CD14-positive monocyte (primary cell): ENCODE measurements at regions not wholly inside any gene's neighbourhood (a gene's known extent, or its start where the extent isn't known, plus 50 kb on each side); places are given as distances from the start of the nearest gene placed in this dataset.

Source experiments
- DNase-seq, 3 donors: peaks; one replicate each; pipeline ENCODE4 v3.0.0-alpha.2; 2011 to 2022
- H2AFZ ChIP-seq: 2 replicates; pipeline ENCODE4 v1.6.0; 2012; ENCODE audit warnings: mild to moderate bottlenecking, low read depth, low read length, inconsistent platforms; ENCODE audit not compliant: insufficient read depth, poor library complexity, severe bottlenecking
- H3K27ac ChIP-seq, 2 donors: 1 replicate in 1 of 2; 2 replicates in 1 of 2; pipeline ENCODE4 v1.5.1; 2012 to 2013; ENCODE audit warnings: low read length in 2 of 2, control low read depth in 1 of 2, inconsistent platforms in 1 of 2, low read depth in 1 of 2, mild to moderate bottlenecking in 1 of 2
- H3K27me3 ChIP-seq, 2 donors: one replicate each; pipeline versions ENCODE4 v1.6.0 to v1.6.1; 2011 to 2013; ENCODE audit warnings: low read length in 2 of 2; ENCODE audit not compliant: control insufficient read depth in 2 of 2, insufficient read depth in 2 of 2
- H3K36me3 ChIP-seq, 2 donors: replicated peaks in 1 of 2; 1 replicate in 1 of 2; 2 replicates in 1 of 2; pipeline versions ENCODE4 v1.5.1 to v1.6.1; 2012 to 2013; ENCODE audit warnings: low read length in 2 of 2, control low read depth in 1 of 2, inconsistent platforms in 1 of 2, mild to moderate bottlenecking in 1 of 2; ENCODE audit not compliant: insufficient read depth in 2 of 2, control insufficient read depth in 1 of 2
- H3K4me1 ChIP-seq, 2 donors: 1 replicate in 1 of 2; 2 replicates in 1 of 2; pipeline versions ENCODE4 v1.5.1 to v1.6.1; 2012 to 2013; ENCODE audit warnings: low read length in 2 of 2, control low read depth in 1 of 2, inconsistent platforms in 1 of 2, mild to moderate bottlenecking in 1 of 2, moderate library complexity in 1 of 2; ENCODE audit not compliant: insufficient read depth in 2 of 2, control insufficient read depth in 1 of 2
- H3K4me2 ChIP-seq: replicated peaks from 2 replicates; pipeline ENCODE3; 2012; ENCODE audit warnings: low read length, moderate library complexity, mild to moderate bottlenecking; ENCODE audit not compliant: poor library complexity, severe bottlenecking; ENCODE audit errors: extremely low read depth
- H3K4me3 ChIP-seq, 3 experiments: fragments of 200-600 bp in 1 of 3; sonication (generic) in 1 of 3; replicated peaks in 1 of 3; 1 replicate in 2 of 3; 2 replicates in 1 of 3; pipeline ENCODE4 v1.5.1; 2011 to 2013; ENCODE audit warnings: low read length in 3 of 3, mild to moderate bottlenecking in 3 of 3, control low read depth in 2 of 3, low read depth in 2 of 3, inconsistent platforms in 1 of 3, moderate library complexity in 1 of 3
- H3K79me2 ChIP-seq: 2 replicates; pipeline ENCODE4 v1.6.0; 2012; ENCODE audit warnings: mild to moderate bottlenecking, control low read depth, inconsistent platforms, low read length, moderate library complexity; ENCODE audit not compliant: insufficient read depth
- H3K9ac ChIP-seq: 2 replicates; pipeline ENCODE4 v1.6.0; 2017; ENCODE audit warnings: low read length, mild to moderate bottlenecking; ENCODE audit not compliant: insufficient read depth, poor library complexity, severe bottlenecking
- H3K9me3 ChIP-seq, 2 donors: replicated peaks in 1 of 2; 1 replicate in 1 of 2; 2 replicates in 1 of 2; pipeline versions ENCODE4 v1.5.1 to v1.6.1; 2012 to 2013; ENCODE audit warnings: low read length in 2 of 2, control low read depth in 1 of 2; ENCODE audit not compliant: control insufficient read depth in 1 of 2, insufficient read depth in 1 of 2
- H4K20me1 ChIP-seq: 2 replicates; pipeline ENCODE4 v1.6.0; 2012; ENCODE audit warnings: mild to moderate bottlenecking, low read length, control low read depth, moderate library complexity; ENCODE audit not compliant: insufficient read depth
- H3K27ac Mint-ChIP-seq, 7 donors: one replicate each; pipeline ENCODE4 v1.8.0; 2020; ENCODE audit warnings: mild to moderate bottlenecking in 7 of 7, mixed read lengths in 7 of 7, moderate library complexity in 6 of 7, inconsistent platforms in 2 of 7
- H3K27me3 Mint-ChIP-seq, 3 donors: one replicate each; pipeline ENCODE4 v1.8.0; 2021 to 2022; ENCODE audit warnings: low read depth in 3 of 3, mild to moderate bottlenecking in 3 of 3, mixed read lengths in 3 of 3, moderate library complexity in 3 of 3, inconsistent platforms in 1 of 3
- H3K36me3 Mint-ChIP-seq, 2 donors: one replicate each; pipeline ENCODE4 v1.8.0; 2020; ENCODE audit warnings: mixed read lengths in 2 of 2, inconsistent platforms in 1 of 2, mild to moderate bottlenecking in 1 of 2
- H3K4me1 Mint-ChIP-seq: one replicate; pipeline ENCODE4 v1.8.0; 2020; ENCODE audit warnings: mild to moderate bottlenecking, mixed read lengths
- H3K4me3 Mint-ChIP-seq, 2 donors: one replicate each; pipeline ENCODE4 v1.8.0; 2020; ENCODE audit warnings: mild to moderate bottlenecking in 2 of 2, mixed read lengths in 2 of 2, moderate library complexity in 1 of 2
- H3K9me3 Mint-ChIP-seq, 7 donors: one replicate each; pipeline ENCODE4 v1.8.0; 2020 to 2022; ENCODE audit warnings: mixed read lengths in 7 of 7, mild to moderate bottlenecking in 6 of 7, moderate library complexity in 6 of 7, inconsistent platforms in 2 of 7
- CTCF ChIP-seq: fragments of 200-600 bp; IDR thresholded peaks from one replicate; pipeline ENCODE4 v1.8.0; 2022; ENCODE audit warnings: antibody characterized with exemption, mild to moderate bottlenecking
- WGBS: methylation state at CpG from one replicate; pipeline ENCODE4 v1.1.5; 2013; ENCODE audit warnings: missing lambda C conversion rate; ENCODE audit not compliant: insufficient coverage; 5-methylcytosine and 5-hydroxymethylcytosine counted together
- intact Hi-C, 2 donors: fragments of 100-400 bp; cut with micrococcal nuclease; formaldehyde crosslinking; loops; one replicate each; pipeline versions ENCODE4 v1.15.0 to v1.15.1; 2023

GRCh38 chr13:107066355-107066754 lies 498.4 kb upstream of the ARGLU1 start:
- intact Hi-C loops = no loop called here
- H3K4me3 Mint-ChIP-seq = no peak overlapping the region
- WGBS = 79% methylated on average over 3 of the region's 3 CpGs
- Histone ChIP-seq H3K9ac (no peak overlapping the region), H2AFZ (no peak overlapping the region), H3K36me3 (no peaks in the 10 kb centered on the region), H3K9me3 (peaks cover 17 to 18% of the 10 kb centered on the region in 2 donors), H3K4me1 (no peaks in the 10 kb centered on the region), H3K27me3 (no peaks in the 10 kb centered on the region), H3K79me2 (no peaks in the 10 kb centered on the region), H3K4me3 (no peak overlapping the region), H3K27ac (no peak overlapping the region), H4K20me1 (no peaks in the 10 kb centered on the region), H3K4me2 (no peak overlapping the region)
- no peaks in the 10 kb centered on the region for H3K27me3 Mint-ChIP-seq
- H3K4me1 Mint-ChIP-seq = no peaks in the 10 kb centered on the region
- H3K36me3 Mint-ChIP-seq = no peaks in the 10 kb centered on the region
- H3K27ac Mint-ChIP-seq = no peak overlapping the region
- peaks cover 0 to 10% (median 4%) of the 10 kb centered on the region in 7 donors for H3K9me3 Mint-ChIP-seq
- no peak for DNase-seq
- no peak for TF ChIP-seq CTCF

GRCh38 chr13:107065036-107065435 lies 497.1 kb upstream of the ARGLU1 start:
- no peaks in the 10 kb centered on the region for H3K4me1 Mint-ChIP-seq
- H3K9ac ChIP-seq = no peak overlapping the region
- peaks cover 2 to 15% (median 5%) of the 10 kb centered on the region in 7 donors for H3K9me3 Mint-ChIP-seq
- H3K27me3 Mint-ChIP-seq = no peaks in the 10 kb centered on the region
- no peak overlapping the region for H2AFZ ChIP-seq
- no peaks in the 10 kb centered on the region for H3K4me1 ChIP-seq
- no peak overlapping the region for H3K27ac Mint-ChIP-seq
- H4K20me1 ChIP-seq = no peaks in the 10 kb centered on the region
- no peaks in the 10 kb centered on the region for H3K36me3 Mint-ChIP-seq
- no peak for DNase-seq
- H3K27ac ChIP-seq = no peak overlapping the region
- H3K9me3 ChIP-seq = peaks cover 19 to 20% of the 10 kb centered on the region in 2 donors
- no CpG with 5 or more reads among the region's 3 CpGs for WGBS
- H3K79me2 ChIP-seq = no peaks in the 10 kb centered on the region
- no peak overlapping the region for H3K4me3 Mint-ChIP-seq
- TF ChIP-seq CTCF = no peak
- H3K27me3 ChIP-seq = no peaks in the 10 kb centered on the region
- H3K4me2 ChIP-seq = no peak overlapping the region
- no peaks in the 10 kb centered on the region for H3K36me3 ChIP-seq
- H3K4me3 ChIP-seq = no peak overlapping the region
- intact Hi-C loops = no loop called here
